ENCODE measurements at regions not wholly inside any gene's neighbourhood (a gene's known extent, or its start where the extent isn't known, plus 50 kb on each side); places are given as distances from the start of the nearest gene placed in this dataset.

DNA sequence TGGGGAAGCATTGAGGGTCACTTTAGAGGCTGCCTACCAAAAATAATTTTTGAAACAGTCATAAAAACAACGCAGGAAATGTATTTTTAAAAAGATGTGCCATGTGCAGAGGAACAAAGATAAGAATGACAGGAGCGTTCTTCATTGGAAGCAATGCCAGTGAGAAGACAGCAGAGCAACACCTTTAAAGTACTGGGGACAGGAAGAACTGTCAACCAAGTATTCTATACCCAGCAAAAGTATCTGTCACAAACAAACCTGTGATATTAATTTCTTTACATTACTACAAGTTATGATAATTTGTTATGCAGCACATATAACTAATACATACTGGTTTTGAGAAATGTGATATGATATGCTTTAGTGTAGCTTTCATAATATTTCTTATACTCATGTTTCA is 675.6 kb downstream of the IRX1 start:
- TF ChIP-seq, protein P1, sequence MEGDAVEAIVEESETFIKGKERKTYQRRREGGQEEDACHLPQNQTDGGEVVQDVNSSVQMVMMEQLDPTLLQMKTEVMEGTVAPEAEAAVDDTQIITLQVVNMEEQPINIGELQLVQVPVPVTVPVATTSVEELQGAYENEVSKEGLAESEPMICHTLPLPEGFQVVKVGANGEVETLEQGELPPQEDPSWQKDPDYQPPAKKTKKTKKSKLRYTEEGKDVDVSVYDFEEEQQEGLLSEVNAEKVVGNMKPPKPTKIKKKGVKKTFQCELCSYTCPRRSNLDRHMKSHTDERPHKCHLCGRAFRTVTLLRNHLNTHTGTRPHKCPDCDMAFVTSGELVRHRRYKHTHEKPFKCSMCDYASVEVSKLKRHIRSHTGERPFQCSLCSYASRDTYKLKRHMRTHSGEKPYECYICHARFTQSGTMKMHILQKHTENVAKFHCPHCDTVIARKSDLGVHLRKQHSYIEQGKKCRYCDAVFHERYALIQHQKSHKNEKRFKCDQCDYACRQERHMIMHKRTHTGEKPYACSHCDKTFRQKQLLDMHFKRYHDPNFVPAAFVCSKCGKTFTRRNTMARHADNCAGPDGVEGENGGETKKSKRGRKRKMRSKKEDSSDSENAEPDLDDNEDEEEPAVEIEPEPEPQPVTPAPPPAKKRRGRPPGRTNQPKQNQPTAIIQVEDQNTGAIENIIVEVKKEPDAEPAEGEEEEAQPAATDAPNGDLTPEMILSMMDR (tag by site-specific recombination; IDR thresholded peaks at IDR 0.05) = no peak
- TF ChIP-seq ZNF2 (tag by site-specific recombination; IDR thresholded peaks at IDR 0.05) (no peak), ZBTB7A (tag by site-specific recombination; IDR thresholded peaks at IDR 0.05; ENCODE audit: low read depth) (no peak), ZNF792 (tag by site-specific recombination; IDR thresholded peaks at IDR 0.05) (no peak), ZNF169 (tag by site-specific recombination; IDR thresholded peaks at IDR 0.05) (no peak), ZNF350 (tag by site-specific recombination; IDR thresholded peaks at IDR 0.05) (no peak), TCF7L2 (IDR thresholded peaks at IDR 0.05; ENCODE audit: borderline replicate concordance, low read depth, low read length) (no peak), ZNF23 (tag by site-specific recombination; IDR thresholded peaks at IDR 0.05; ENCODE audit: borderline replicate concordance) (no peak), ZNF701 (tag by site-specific recombination; IDR thresholded peaks at IDR 0.05) (no peak), SALL2 (tag by site-specific recombination; IDR thresholded peaks at IDR 0.05; ENCODE audit: borderline replicate concordance) (no peak), YY2 (tag by site-specific recombination; IDR thresholded peaks at IDR 0.05) (no peak)
- TF ChIP-seq, protein P2, sequence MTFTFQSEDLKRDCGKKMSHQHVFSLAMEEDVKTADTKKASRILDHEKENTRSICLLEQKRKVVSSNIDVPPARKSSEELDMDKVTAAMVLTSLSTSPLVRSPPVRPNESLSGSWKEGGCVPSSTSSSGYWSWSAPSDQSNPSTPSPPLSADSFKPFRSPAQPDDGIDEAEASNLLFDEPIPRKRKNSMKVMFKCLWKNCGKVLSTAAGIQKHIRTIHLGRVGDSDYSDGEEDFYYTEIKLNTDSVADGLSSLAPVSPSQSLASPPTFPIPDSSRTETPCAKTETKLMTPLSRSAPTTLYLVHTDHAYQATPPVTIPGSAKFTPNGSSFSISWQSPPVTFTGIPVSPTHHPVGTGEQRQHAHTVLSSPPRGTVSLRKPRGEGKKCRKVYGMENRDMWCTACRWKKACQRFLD (tag by site-specific recombination; IDR thresholded peaks at IDR 0.05) = no peak
- TF ChIP-seq, protein P3, sequence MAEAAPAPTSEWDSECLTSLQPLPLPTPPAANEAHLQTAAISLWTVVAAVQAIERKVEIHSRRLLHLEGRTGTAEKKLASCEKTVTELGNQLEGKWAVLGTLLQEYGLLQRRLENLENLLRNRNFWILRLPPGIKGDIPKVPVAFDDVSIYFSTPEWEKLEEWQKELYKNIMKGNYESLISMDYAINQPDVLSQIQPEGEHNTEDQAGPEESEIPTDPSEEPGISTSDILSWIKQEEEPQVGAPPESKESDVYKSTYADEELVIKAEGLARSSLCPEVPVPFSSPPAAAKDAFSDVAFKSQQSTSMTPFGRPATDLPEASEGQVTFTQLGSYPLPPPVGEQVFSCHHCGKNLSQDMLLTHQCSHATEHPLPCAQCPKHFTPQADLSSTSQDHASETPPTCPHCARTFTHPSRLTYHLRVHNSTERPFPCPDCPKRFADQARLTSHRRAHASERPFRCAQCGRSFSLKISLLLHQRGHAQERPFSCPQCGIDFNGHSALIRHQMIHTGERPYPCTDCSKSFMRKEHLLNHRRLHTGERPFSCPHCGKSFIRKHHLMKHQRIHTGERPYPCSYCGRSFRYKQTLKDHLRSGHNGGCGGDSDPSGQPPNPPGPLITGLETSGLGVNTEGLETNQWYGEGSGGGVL (tag by site-specific recombination; IDR thresholded peaks at IDR 0.05) = no peak
